ENCODE measurements at regions not wholly inside any gene's neighbourhood (a gene's known extent, or its start where the extent isn't known, plus 50 kb on each side); places are given as distances from the start of the nearest gene placed in this dataset.
"Not testable (repeated sequence)": the region's sequence is repeated elsewhere in the genome, so short reads cannot be mapped to it uniquely, and the experiment has no call there.

GRCh38 chrX:952816-953215, 259.6 kb downstream of the CRLF2 start:
- Histone ChIP-seq H3K4me1 (no peaks in the 10 kb centered on the region), H3K27ac (no peak overlapping the region), H3K79me2 (no peaks in the 10 kb centered on the region), H3K4me2 (ENCODE audit: low read length) (no peak overlapping the region), H3K9me3 (ENCODE audit: control insufficient read depth, low read length) (no peaks in the 10 kb centered on the region), H3K4me3 (ENCODE audit: low read depth, low read length) (no peak overlapping the region), H3K27me3 (ENCODE audit: control insufficient read depth, insufficient read depth, low read length) (no peaks in the 10 kb centered on the region), H3K36me3 (ENCODE audit: control insufficient read depth, insufficient read depth, low read length) (no peaks in the 10 kb centered on the region), H2AFZ (no peak overlapping the region), H3K9ac (no peak overlapping the region)
- TF ChIP-seq CTCF (IDR thresholded peaks at IDR 0.05) = no peak

GRCh38 chrX:947262-947661, 265.2 kb downstream of the CRLF2 start:
- H3K9me3 ChIP-seq (ENCODE audit: control insufficient read depth, low read length); H2AFZ ChIP-seq; H3K4me1 ChIP-seq; H3K9ac ChIP-seq; H3K4me2 ChIP-seq (ENCODE audit: low read length); H3K27me3 ChIP-seq (ENCODE audit: control insufficient read depth, insufficient read depth, low read length); H3K4me3 ChIP-seq (ENCODE audit: low read depth, low read length); H3K79me2 ChIP-seq; H3K36me3 ChIP-seq (ENCODE audit: control insufficient read depth, insufficient read depth, low read length); H3K27ac ChIP-seq: not testable (repeated sequence)

- H3K4me2 ChIP-seq (ENCODE audit: low read length) = no peak overlapping the region
- no peaks in the 10 kb centered on the region for H3K4me1 ChIP-seq
- no peaks in the 10 kb centered on the region for H3K79me2 ChIP-seq
- H3K36me3 ChIP-seq (ENCODE audit: control insufficient read depth, insufficient read depth, low read length) = no peaks in the 10 kb centered on the region
- no peak for TF ChIP-seq CTCF (IDR thresholded peaks at IDR 0.05)
- H3K27ac ChIP-seq = no peak overlapping the region
- no peaks in the 10 kb centered on the region for H3K27me3 ChIP-seq (ENCODE audit: control insufficient read depth, insufficient read depth, low read length)
- H3K9me3 ChIP-seq (ENCODE audit: control insufficient read depth, low read length) = no peaks in the 10 kb centered on the region
- H2AFZ ChIP-seq = no peak overlapping the region
- H3K4me3 ChIP-seq (ENCODE audit: low read depth, low read length) = no peak overlapping the region
- no peak overlapping the region for H3K9ac ChIP-seq
These were observed 269.4 kb downstream of the CRLF2 start for GRCh38 chrX:943035-943434.

GRCh38 chrX:940691-941090, 271.8 kb downstream of the CRLF2 start:
- TF ChIP-seq CTCF (IDR thresholded peaks at IDR 0.05) = no peak
- Histone ChIP-seq H3K4me3 (ENCODE audit: low read depth, low read length) (no peak overlapping the region), H3K9me3 (ENCODE audit: control insufficient read depth, low read length) (no peaks in the 10 kb centered on the region), H3K27me3 (ENCODE audit: control insufficient read depth, insufficient read depth, low read length) (no peaks in the 10 kb centered on the region), H3K27ac (no peak overlapping the region), H3K9ac (no peak overlapping the region), H3K36me3 (ENCODE audit: control insufficient read depth, insufficient read depth, low read length) (no peaks in the 10 kb centered on the region), H3K4me2 (ENCODE audit: low read length) (no peak overlapping the region), H3K4me1 (no peaks in the 10 kb centered on the region), H2AFZ (no peak overlapping the region), H3K79me2 (no peaks in the 10 kb centered on the region)

- TF ChIP-seq CTCF (IDR thresholded peaks at IDR 0.05) = no peak
- H3K9me3 ChIP-seq (ENCODE audit: control insufficient read depth, low read length) = no peaks in the 10 kb centered on the region
- H3K4me2 ChIP-seq (ENCODE audit: low read length) = no peak overlapping the region
- no peak overlapping the region for H3K4me3 ChIP-seq (ENCODE audit: low read depth, low read length)
- no peak overlapping the region for H2AFZ ChIP-seq
- no peak overlapping the region for H3K9ac ChIP-seq
- no peaks in the 10 kb centered on the region for H3K79me2 ChIP-seq
- H3K27me3 ChIP-seq (ENCODE audit: control insufficient read depth, insufficient read depth, low read length) = no peaks in the 10 kb centered on the region
- no peaks in the 10 kb centered on the region for H3K36me3 ChIP-seq (ENCODE audit: control insufficient read depth, insufficient read depth, low read length)
- H3K4me1 ChIP-seq = no peaks in the 10 kb centered on the region
- no peak overlapping the region for H3K27ac ChIP-seq
These were observed 275.3 kb downstream of the CRLF2 start for GRCh38 chrX:936979-937769.

Measured in parathyroid adenoma (tissue), 2 donors.